ENCODE measurements at regions not wholly inside any gene's neighbourhood (a gene's known extent, or its start where the extent isn't known, plus 50 kb on each side); places are given as distances from the start of the nearest gene placed in this dataset.

- H2BK20ac ChIP-seq (ENCODE audit: low read depth, low read length) = no peak overlapping the region
- CTCF ChIA-PET = no interaction called here
Measured at GRCh38 chr5:106408141-106408540, 1262.6 kb downstream of the EFNA5 start.

More at GRCh38 chr5:106408141-106408540, 1262.6 kb downstream of the EFNA5 start:
- H3K14ac ChIP-seq (replicated peaks; ENCODE audit: low read depth, low read length) = no peak overlapping the region
- no peak overlapping the region for H4K91ac ChIP-seq (ENCODE audit: insufficient read depth, low read depth, low read length)
- ATAC-seq (ENCODE audit: low read depth) = no peak
- no peak overlapping the region for H4K5ac ChIP-seq (ENCODE audit: low read depth, low read length)
- no peak overlapping the region for H3K56ac ChIP-seq (ENCODE audit: extremely low read depth, insufficient read depth, low read length)
- H2BK120ac ChIP-seq (ENCODE audit: low read depth, low read length) = no peak overlapping the region
- no peak overlapping the region for H2AK5ac ChIP-seq (ENCODE audit: low read depth, low read length)
- no peaks in the 10 kb centered on the region for H3K9me3 ChIP-seq (ENCODE audit: control insufficient read depth, insufficient read depth, low read length)
- no peak overlapping the region for H2AK9ac ChIP-seq (replicated peaks; ENCODE audit: low read depth, low read length, poor library complexity)
- H3K4ac ChIP-seq (ENCODE audit: low read depth, low read length) = no peak overlapping the region
- no peak overlapping the region for H3K27ac ChIP-seq (ENCODE audit: insufficient read depth, low read length)
- no peaks in the 10 kb centered on the region for H3K4me1 ChIP-seq (ENCODE audit: control insufficient read depth, insufficient read depth, low read length)
- intact Hi-C loops (cut with micrococcal nuclease) = no loop called here
- no peaks in the 10 kb centered on the region for H3K79me1 ChIP-seq (ENCODE audit: low read depth in 1 of 2, low read length in 2 of 2)
- H3K27me3 ChIP-seq (ENCODE audit: control insufficient read depth, insufficient read depth, low read length) = 0 out of 2 replicates have a peak, but pooled peaks cover 3% of the 10 kb centered on the region
- H4K20me1 ChIP-seq (ENCODE audit: insufficient read depth, low read length) = no peaks in the 10 kb centered on the region
- no peak overlapping the region for H3K4me3 ChIP-seq (ENCODE audit: insufficient read depth, low read depth, low read length)
- H4K8ac ChIP-seq (ENCODE audit: low read depth in 2 of 2, low read length in 2 of 2) = no peak overlapping the region
- in situ Hi-C loops (cut with MboI; ENCODE audit: low sequenced_read_pairs) = no loop called here
- DNase-seq = no peak
- dilution Hi-C loops (cut with HindIII; ENCODE audit: low sequenced_read_pairs, unreplicated experiment) = no loop called here
- H2AFZ ChIP-seq (replicated peaks; ENCODE audit: low read length, poor library complexity) = no peak overlapping the region
- H3K9ac ChIP-seq (ENCODE audit: low read depth, low read length) = no peak overlapping the region
- POLR2A ChIA-PET (ENCODE audit: unreplicated experiment) = no interaction called here
- no CpG with 5 or more reads among the region's 1 CpG for WGBS, 2 experiments (ENCODE audit: extremely low coverage in 2 of 2, insufficient read length in 1 of 2)
- BruUV-seq (replicated peaks) = no TSS peak
- no peak overlapping the region for H3K4me2 ChIP-seq (ENCODE audit: low read depth, low read length)
- H3K23ac ChIP-seq (ENCODE audit: low read depth, low read length) = no peak overlapping the region
- H2BK5ac ChIP-seq (ENCODE audit: low read depth, low read length, poor library complexity, severe bottlenecking) = no peak overlapping the region
- no peaks in the 10 kb centered on the region for H3K9me1 ChIP-seq (ENCODE audit: insufficient read depth, low read length)
- no peak overlapping the region for H2BK15ac ChIP-seq (ENCODE audit: low read depth, low read length)
- no peak overlapping the region for H3K18ac ChIP-seq (ENCODE audit: low read depth, low read length)
- H3K36me3 ChIP-seq (ENCODE audit: control insufficient read depth, insufficient read depth, low read length) = no peaks in the 10 kb centered on the region
- TF ChIP-seq MAFK (IDR thresholded peaks at IDR 0.05; ENCODE audit: low read depth, low read length) (no peak), CEBPB (IDR thresholded peaks at IDR 0.05; ENCODE audit: low read depth, low read length) (0 out of 2 replicates have a peak, but pooled peaks have one; percentile 23)

All from IMR-90 (cell line).